ENCODE measurements at regions not wholly inside any gene's neighbourhood (a gene's known extent, or its start where the extent isn't known, plus 50 kb on each side); places are given as distances from the start of the nearest gene placed in this dataset.

DNA sequence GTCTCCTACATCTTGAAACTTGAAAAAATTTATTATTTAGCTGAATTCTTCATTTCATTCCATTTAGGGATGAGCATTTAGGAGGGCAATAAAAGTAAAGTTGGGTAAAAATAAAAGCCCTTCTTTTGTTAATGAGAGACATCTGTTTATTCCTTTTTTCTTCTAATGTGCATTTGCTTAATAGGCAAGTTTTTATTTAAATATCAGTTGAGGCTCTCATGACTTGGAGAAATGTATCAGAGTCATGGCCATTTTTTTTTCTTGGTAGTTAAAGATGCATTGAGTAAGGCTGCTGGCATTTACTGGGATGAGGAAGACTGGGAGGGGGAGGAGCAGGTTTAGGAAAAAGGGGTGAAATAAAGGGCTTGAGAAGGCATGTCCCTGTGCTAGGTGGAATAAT, 609.9 kb upstream of the TMEM132C start:
- Histone ChIP-seq H3K27ac (ENCODE audit: low read depth, low read length) (no peak overlapping the region), H3K27me3 (ENCODE audit: control insufficient read depth, insufficient read depth, low read length) (no peaks in the 10 kb centered on the region), H3K4me3 (ENCODE audit: low read depth, low read length) (no peak overlapping the region), H3K9me3 (ENCODE audit: control insufficient read depth, insufficient read depth, low read length) (peaks cover 6% of the 10 kb centered on the region; the same call in 1 of the 2 replicates)
- ChIA-PET CTCF (no interaction called here), POLR2A (no interaction called here)
- TF ChIP-seq, protein P1, sequence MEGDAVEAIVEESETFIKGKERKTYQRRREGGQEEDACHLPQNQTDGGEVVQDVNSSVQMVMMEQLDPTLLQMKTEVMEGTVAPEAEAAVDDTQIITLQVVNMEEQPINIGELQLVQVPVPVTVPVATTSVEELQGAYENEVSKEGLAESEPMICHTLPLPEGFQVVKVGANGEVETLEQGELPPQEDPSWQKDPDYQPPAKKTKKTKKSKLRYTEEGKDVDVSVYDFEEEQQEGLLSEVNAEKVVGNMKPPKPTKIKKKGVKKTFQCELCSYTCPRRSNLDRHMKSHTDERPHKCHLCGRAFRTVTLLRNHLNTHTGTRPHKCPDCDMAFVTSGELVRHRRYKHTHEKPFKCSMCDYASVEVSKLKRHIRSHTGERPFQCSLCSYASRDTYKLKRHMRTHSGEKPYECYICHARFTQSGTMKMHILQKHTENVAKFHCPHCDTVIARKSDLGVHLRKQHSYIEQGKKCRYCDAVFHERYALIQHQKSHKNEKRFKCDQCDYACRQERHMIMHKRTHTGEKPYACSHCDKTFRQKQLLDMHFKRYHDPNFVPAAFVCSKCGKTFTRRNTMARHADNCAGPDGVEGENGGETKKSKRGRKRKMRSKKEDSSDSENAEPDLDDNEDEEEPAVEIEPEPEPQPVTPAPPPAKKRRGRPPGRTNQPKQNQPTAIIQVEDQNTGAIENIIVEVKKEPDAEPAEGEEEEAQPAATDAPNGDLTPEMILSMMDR (IDR thresholded peaks at IDR 0.05; ENCODE audit: low read depth, low read length): no peak
- no peak for DNase-seq (ENCODE audit: low read depth, low spot score)

DNA sequence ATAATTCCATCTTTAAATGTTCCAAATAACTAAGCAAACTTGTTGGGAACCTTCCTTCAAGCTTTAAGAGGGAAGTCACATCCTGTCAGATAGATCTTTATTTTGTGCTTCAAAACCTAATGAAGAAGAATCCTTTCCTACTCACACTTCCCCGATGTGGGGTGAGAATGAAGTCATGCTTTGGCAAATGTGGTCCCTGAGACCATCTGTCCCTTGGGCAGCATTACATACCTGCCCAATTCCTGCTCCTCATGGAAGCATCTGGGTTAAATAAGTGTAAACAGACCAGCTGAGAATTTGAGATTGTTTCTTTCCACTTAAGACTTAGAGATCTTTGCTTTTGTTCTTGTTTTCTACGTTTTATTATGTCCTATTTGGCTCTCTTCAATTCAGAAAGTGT, 606.0 kb upstream of the TMEM132C start:
- no peak overlapping the region for H3K27ac ChIP-seq (ENCODE audit: low read depth, low read length)
- DNase-seq (ENCODE audit: low read depth, low spot score): no peak
- H3K9me3 ChIP-seq (ENCODE audit: control insufficient read depth, insufficient read depth, low read length): peaks cover 5% of the 10 kb centered on the region; the same call in 1 of the 2 replicates
- H3K27me3 ChIP-seq (ENCODE audit: control insufficient read depth, insufficient read depth, low read length): no peaks in the 10 kb centered on the region
- TF ChIP-seq, protein P1 (IDR thresholded peaks at IDR 0.05; ENCODE audit: low read depth, low read length): no peak
- ChIA-PET CTCF (interaction anchor here (2.2 kb wide), 1 partner anchor 16 kb away, joined by 10 read pairs; no protein-coding TSS in a partner anchor), POLR2A (no interaction called here)
- H3K4me3 ChIP-seq (ENCODE audit: low read depth, low read length): no peak overlapping the region

DNA sequence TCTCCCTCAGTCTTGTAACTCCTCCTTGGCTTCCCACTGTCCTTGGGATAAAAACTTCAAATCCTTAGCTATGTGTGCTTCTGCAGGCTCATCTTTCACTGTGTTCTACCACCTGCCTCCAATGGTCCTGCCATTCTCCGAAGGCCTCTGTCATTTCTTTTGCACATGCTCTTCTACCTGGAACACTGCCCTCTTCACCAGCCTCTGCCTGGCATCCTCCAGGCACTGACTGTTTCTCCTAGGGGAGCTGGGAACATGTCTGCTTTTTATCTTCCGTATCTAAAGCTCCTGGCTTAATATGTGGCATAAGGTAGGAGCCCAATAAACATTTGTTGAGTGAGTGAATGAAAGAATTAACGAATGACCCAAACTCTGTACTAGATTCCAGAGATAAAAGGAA, 603.3 kb upstream of the TMEM132C start:
- Histone ChIP-seq H3K4me3 (ENCODE audit: low read depth, low read length) (no peak overlapping the region), H3K27me3 (ENCODE audit: control insufficient read depth, insufficient read depth, low read length) (no peaks in the 10 kb centered on the region), H3K27ac (ENCODE audit: low read depth, low read length) (no peak overlapping the region), H3K9me3 (ENCODE audit: control insufficient read depth, insufficient read depth, low read length) (peaks cover 3% of the 10 kb centered on the region; the same call in 1 of the 2 replicates)
- TF ChIP-seq, protein P1 (IDR thresholded peaks at IDR 0.05; ENCODE audit: low read depth, low read length): no peak
- ChIA-PET POLR2A (no interaction called here), CTCF (interaction anchor here (1.5 kb wide), 1 partner anchor 13 kb away, joined by 8 read pairs; no protein-coding TSS in a partner anchor)
- no peak for DNase-seq (ENCODE audit: low read depth, low spot score)

DNA sequence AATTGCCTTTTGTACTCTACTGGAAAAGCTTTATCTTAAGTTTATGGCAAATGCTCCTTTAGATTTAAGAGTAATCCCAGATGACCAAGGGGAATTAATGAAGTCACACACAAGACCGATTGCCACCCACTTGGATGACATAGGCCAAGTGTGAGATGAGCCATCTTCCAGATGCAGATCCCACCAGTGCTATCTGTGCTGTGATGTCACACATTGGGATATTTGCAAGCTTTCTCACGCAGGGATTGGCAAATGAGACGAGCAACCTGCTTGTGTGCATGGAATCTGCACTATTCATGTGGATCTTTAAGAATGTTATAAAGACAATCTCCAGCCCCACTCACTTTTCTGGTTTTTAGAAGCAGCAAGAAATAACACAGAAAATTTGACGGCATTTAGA, 602.1 kb upstream of the TMEM132C start:
- no peak overlapping the region for H3K4me3 ChIP-seq (ENCODE audit: low read depth, low read length)
- H3K27me3 ChIP-seq (ENCODE audit: control insufficient read depth, insufficient read depth, low read length): no peaks in the 10 kb centered on the region
- no peak overlapping the region for H3K27ac ChIP-seq (ENCODE audit: low read depth, low read length)
- TF ChIP-seq, protein P1 (IDR thresholded peaks at IDR 0.05; ENCODE audit: low read depth, low read length): no peak
- POLR2A ChIA-PET: no interaction called here
- DNase-seq (ENCODE audit: low read depth, low spot score): no peak
- peaks cover 3% of the 10 kb centered on the region; the same call in 1 of the 2 replicates for H3K9me3 ChIP-seq (ENCODE audit: control insufficient read depth, insufficient read depth, low read length)
- CTCF ChIA-PET: interaction anchor here (1.5 kb wide), 1 partner anchor 12 kb away, joined by 8 read pairs; no protein-coding TSS in a partner anchor

DNA sequence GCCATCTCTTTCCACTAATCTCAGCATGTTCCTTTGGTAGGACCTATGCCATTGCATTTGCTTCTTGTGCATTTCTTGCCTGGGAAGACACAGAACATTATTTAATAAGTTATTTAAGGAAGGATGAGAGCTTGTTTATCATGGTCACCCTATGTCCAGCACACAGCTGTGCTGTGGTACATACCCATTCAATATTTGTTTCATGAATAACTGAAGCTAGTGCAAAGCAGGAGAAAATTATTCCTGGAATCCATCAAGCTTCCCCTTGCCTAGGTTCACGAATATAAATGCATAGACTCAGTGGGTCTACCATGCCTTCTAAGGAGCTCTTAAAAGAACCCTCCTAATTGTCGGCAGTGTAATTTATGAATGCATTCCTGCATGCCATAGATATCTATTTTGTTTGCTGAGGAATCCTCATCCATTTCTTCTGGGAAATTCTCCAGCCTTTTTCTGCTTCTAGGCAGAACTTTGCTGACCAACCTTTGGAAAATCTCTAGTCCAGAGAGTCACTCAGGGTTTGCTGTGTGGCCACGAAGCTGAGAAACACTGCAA, 599.8 kb upstream of the TMEM132C start:
- H3K9me3 ChIP-seq (ENCODE audit: control insufficient read depth, insufficient read depth, low read length): peaks cover 8% of the 10 kb centered on the region
- H3K4me3 ChIP-seq (ENCODE audit: low read depth, low read length): no peak overlapping the region
- DNase-seq (ENCODE audit: low read depth, low spot score): no peak
- ChIA-PET CTCF (interaction anchor here (0.7 to 3.6 kb wide), 3 partner anchors 10 to 108 kb away, joined by 3 to 32 read pairs (median 4); no protein-coding TSS in a partner anchor), POLR2A (interaction anchor here (0.6 kb wide), 1 partner anchor 96 kb away, joined by 3 read pairs; no protein-coding TSS in a partner anchor)
- no peak overlapping the region for H3K27ac ChIP-seq (ENCODE audit: low read depth, low read length)
- H3K27me3 ChIP-seq (ENCODE audit: control insufficient read depth, insufficient read depth, low read length): no peaks in the 10 kb centered on the region
- TF ChIP-seq, protein P1 (IDR thresholded peaks at IDR 0.05; ENCODE audit: low read depth, low read length): no peak
